Germinal center (tissue), 1 donor: ENCODE measurements at regions not wholly inside any gene's neighbourhood (a gene's known extent, or its start where the extent isn't known, plus 50 kb on each side); places are given as distances from the start of the nearest gene placed in this dataset.

Source experiments
- DNase-seq: peaks from one replicate; pipeline ENCODE4 v3.0.0; 2012; ENCODE audit warnings: mixed read lengths, low spot score

GRCh38 chr3:16658004-16658924, 53.0 kb upstream of the DAZL start:
- no peak for DNase-seq

- DNase-seq, result no peak
Measured at GRCh38 chr3:16658925-16659793, 53.9 kb upstream of the DAZL start.

GRCh38 chr3:16663854-16664712, 58.9 kb upstream of the DAZL start:
- no peak for DNase-seq

GRCh38 chr3:16665282-16665741, 60.1 kb upstream of the DAZL start:
- DNase-seq, result no peak

- DNase-seq, result no peak
Measured at GRCh38 chr3:16666206-16666605, 61.0 kb upstream of the DAZL start.

GRCh38 chr3:16667633-16668032, 62.4 kb upstream of the DAZL start:
- DNase-seq, result no peak

GRCh38 chr3:16668776-16669545, 63.7 kb upstream of the DAZL start:
- no peak for DNase-seq

GRCh38 chr3:16670191-16670590, 65.0 kb upstream of the DAZL start:
- DNase-seq, result no peak

- no peak for DNase-seq
Measured at GRCh38 chr3:16671690-16672089, 66.5 kb upstream of the DAZL start.

GRCh38 chr3:16673530-16673929, 68.3 kb upstream of the DAZL start:
- no peak for DNase-seq

- no peak for DNase-seq
Measured at GRCh38 chr3:16675805-16676204, 70.6 kb upstream of the DAZL start.

- DNase-seq, result no peak
Measured at GRCh38 chr3:16686679-16687078, 81.5 kb upstream of the DAZL start.

- DNase-seq, result no peak
Measured at GRCh38 chr3:16687221-16687620, 82.0 kb upstream of the DAZL start.

- DNase-seq, result no peak
Measured at GRCh38 chr3:16692486-16693344, 87.5 kb upstream of the DAZL start.

GRCh38 chr3:16693820-16694219, 88.6 kb upstream of the DAZL start:
- DNase-seq, result no peak

GRCh38 chr3:16695710-16696109, 90.5 kb upstream of the DAZL start:
- DNase-seq, result no peak

GRCh38 chr3:16697443-16698147, 92.4 kb upstream of the DAZL start:
- DNase-seq, result peak; percentile 15

GRCh38 chr3:16700651-16701050, 95.4 kb upstream of the DAZL start:
- no peak for DNase-seq

- no peak for DNase-seq
Measured at GRCh38 chr3:16704941-16705340, 99.7 kb upstream of the DAZL start.

GRCh38 chr3:16707260-16707659, 102.0 kb upstream of the DAZL start:
- DNase-seq, result no peak
